ENCODE measurements at regions not wholly inside any gene's neighbourhood (a gene's known extent, or its start where the extent isn't known, plus 50 kb on each side); places are given as distances from the start of the nearest gene placed in this dataset.

DNA sequence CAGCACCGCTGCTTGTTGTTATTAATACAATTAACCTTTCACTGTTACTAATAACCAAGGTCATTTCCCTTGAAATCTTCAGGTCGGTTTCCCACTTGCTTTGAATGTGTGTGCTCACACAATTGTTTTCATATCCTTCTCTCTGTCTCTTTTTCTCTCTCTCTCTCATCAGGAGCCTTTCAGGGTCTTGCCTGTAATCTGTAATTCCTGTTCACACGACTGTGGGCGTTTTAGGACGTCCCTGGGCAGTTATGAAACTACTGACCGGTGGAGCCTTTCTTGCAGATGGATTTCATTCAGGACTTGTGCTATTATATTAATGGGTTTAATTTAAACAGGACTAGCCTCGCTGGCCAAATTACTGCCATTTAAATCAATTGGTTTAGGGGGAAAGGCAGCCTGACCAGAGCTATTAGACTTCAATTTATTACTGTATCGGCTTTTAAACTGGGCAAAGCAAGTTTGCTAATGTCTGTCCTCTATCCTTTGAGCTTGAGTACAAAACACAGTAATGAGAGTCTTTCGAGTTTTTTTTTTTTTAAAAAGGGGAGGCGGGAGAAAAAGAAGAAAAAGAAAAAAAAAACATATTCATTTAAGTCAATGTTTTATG, 316.0 kb upstream of the TLE4 start:
- CTCF ChIA-PET, result interaction anchor here (0.9 to 1.5 kb wide), 5 partner anchors 15 to 816 kb away, joined by 3 to 8 read pairs (median 4); no protein-coding TSS in a partner anchor
- Histone ChIP-seq H3K4me1 (ENCODE audit: control insufficient read depth, extremely low read depth, insufficient read depth, low read length) (no peaks in the 10 kb centered on the region), H4K20me1 (replicated peaks; ENCODE audit: control insufficient read depth, extremely low read depth, insufficient read depth, low read length) (no peaks in the 10 kb centered on the region), H3K79me2 (ENCODE audit: control insufficient read depth, insufficient read depth, low read length) (no peaks in the 10 kb centered on the region), H2AFZ (ENCODE audit: low read depth, low read length) (no peak overlapping the region), H3K27ac (ENCODE audit: insufficient read depth, low read depth, low read length) (no peak overlapping the region), H3K9ac (replicated peaks; ENCODE audit: extremely low read depth, insufficient read depth, low read length) (no peak overlapping the region), H3K4me3 (replicated peaks in 1 of 3; ENCODE audit: insufficient read depth in 1 of 3, low read depth in 1 of 3, low read length in 3 of 3) (no peak overlapping the region), H3K9me1 (replicated peaks; ENCODE audit: control insufficient read depth, extremely low read depth, insufficient read depth, low read length) (no peaks in the 10 kb centered on the region), H3K4me2 (ENCODE audit: insufficient read depth, low read length) (no peak overlapping the region), H3K27me3 (ENCODE audit: control insufficient read depth in 2 of 2, insufficient read depth in 2 of 2, low read length in 2 of 2) (peaks cover 6% of the 10 kb centered on the region in 2 experiments), H3K36me3 (ENCODE audit: control insufficient read depth in 2 of 2, extremely low read depth in 1 of 2, insufficient read depth in 2 of 2, low read length in 2 of 2) (no peaks in the 10 kb centered on the region), H3K9me3 (replicated peaks; ENCODE audit: control insufficient read depth, insufficient read depth, low read length) (no peaks in the 10 kb centered on the region)
- no peak for TF ChIP-seq EZH2 (IDR thresholded peaks at IDR 0.05; ENCODE audit: borderline replicate concordance, low read depth, low read length, severe bottlenecking)
- no peak for TF ChIP-seq JUN (IDR thresholded peaks at IDR 0.05; ENCODE audit: borderline replicate concordance, insufficient read depth, insufficient read length, low read depth)
- TF ChIP-seq GATA2 (IDR thresholded peaks at IDR 0.05; ENCODE audit: insufficient read depth, insufficient read length, low read depth, low read length), result no peak
- no peak for TF ChIP-seq MYC (IDR thresholded peaks at IDR 0.05; ENCODE audit: low read depth, low read length)
- no peak for TF ChIP-seq POLR2A (IDR thresholded peaks at IDR 0.05; ENCODE audit: low read depth, low read length)
- TF ChIP-seq, protein P1, sequence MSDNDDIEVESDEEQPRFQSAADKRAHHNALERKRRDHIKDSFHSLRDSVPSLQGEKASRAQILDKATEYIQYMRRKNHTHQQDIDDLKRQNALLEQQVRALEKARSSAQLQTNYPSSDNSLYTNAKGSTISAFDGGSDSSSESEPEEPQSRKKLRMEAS (IDR thresholded peaks at IDR 0.05; ENCODE audit: insufficient read depth, insufficient read length), result no peak
- TF ChIP-seq FOS (IDR thresholded peaks at IDR 0.05; ENCODE audit: borderline replicate concordance, insufficient read depth, low read length), result no peak
- TF ChIP-seq, protein P2, sequence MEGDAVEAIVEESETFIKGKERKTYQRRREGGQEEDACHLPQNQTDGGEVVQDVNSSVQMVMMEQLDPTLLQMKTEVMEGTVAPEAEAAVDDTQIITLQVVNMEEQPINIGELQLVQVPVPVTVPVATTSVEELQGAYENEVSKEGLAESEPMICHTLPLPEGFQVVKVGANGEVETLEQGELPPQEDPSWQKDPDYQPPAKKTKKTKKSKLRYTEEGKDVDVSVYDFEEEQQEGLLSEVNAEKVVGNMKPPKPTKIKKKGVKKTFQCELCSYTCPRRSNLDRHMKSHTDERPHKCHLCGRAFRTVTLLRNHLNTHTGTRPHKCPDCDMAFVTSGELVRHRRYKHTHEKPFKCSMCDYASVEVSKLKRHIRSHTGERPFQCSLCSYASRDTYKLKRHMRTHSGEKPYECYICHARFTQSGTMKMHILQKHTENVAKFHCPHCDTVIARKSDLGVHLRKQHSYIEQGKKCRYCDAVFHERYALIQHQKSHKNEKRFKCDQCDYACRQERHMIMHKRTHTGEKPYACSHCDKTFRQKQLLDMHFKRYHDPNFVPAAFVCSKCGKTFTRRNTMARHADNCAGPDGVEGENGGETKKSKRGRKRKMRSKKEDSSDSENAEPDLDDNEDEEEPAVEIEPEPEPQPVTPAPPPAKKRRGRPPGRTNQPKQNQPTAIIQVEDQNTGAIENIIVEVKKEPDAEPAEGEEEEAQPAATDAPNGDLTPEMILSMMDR (IDR thresholded peaks at IDR 0.05; ENCODE audit: extremely low read depth in 1 of 2, insufficient read depth in 1 of 2, low read depth in 1 of 2, low read length in 2 of 2), result no peak
- TF ChIP-seq POLR2AphosphoS5 (IDR thresholded peaks at IDR 0.05; ENCODE audit: insufficient read depth, low read depth, low read length), result no peak
- DNase-seq (ENCODE audit: low read depth, low spot score), result no peak
- BruUV-seq (replicated peaks), result no TSS peak
- POLR2A ChIA-PET, result no interaction called here
- intact Hi-C loops (cut with micrococcal nuclease), result no loop called here
- FAIRE-seq, result no peak
- dilution Hi-C loops (cut with MboI; ENCODE audit: extremely low pct_ligation_motif_present, low sequenced_read_pairs), result no loop called here
